ENCODE measurements at regions not wholly inside any gene's neighbourhood (a gene's known extent, or its start where the extent isn't known, plus 50 kb on each side); places are given as distances from the start of the nearest gene placed in this dataset.

GRCh38 chr11:69963533-69964246 is 114.4 kb upstream of the ANO1 start:
- H3K27ac ChIP-seq: no peak overlapping the region
- no peak for DNase-seq
- no peaks in the 10 kb centered on the region for H3K27me3 ChIP-seq
- no peak overlapping the region for H3K4me3 ChIP-seq
- H3K9me3 ChIP-seq: no peaks in the 10 kb centered on the region
- no peaks in the 10 kb centered on the region for H3K4me1 ChIP-seq
- TF ChIP-seq CTCF (IDR thresholded peaks at IDR 0.05) (no peak), POLR2A (IDR thresholded peaks at IDR 0.05) (no peak)
- H3K36me3 ChIP-seq: no peaks in the 10 kb centered on the region

- Histone ChIP-seq H3K9me3 (no peaks in the 10 kb centered on the region), H3K4me3 (no peak overlapping the region), H3K27me3 (no peaks in the 10 kb centered on the region), H3K4me1 (no peaks in the 10 kb centered on the region), H3K27ac (no peak overlapping the region), H3K36me3 (no peaks in the 10 kb centered on the region)
- no peak for DNase-seq
- TF ChIP-seq CTCF (IDR thresholded peaks at IDR 0.05) (no peak), POLR2A (IDR thresholded peaks at IDR 0.05) (no peak)
These were observed 113.9 kb upstream of the ANO1 start for GRCh38 chr11:69964247-69964643.

GRCh38 chr11:69965821-69966582 is 112.1 kb upstream of the ANO1 start:
- H3K27me3 ChIP-seq: no peaks in the 10 kb centered on the region
- no peaks in the 10 kb centered on the region for H3K4me1 ChIP-seq
- no peak overlapping the region for H3K27ac ChIP-seq
- no peaks in the 10 kb centered on the region for H3K9me3 ChIP-seq
- no peak overlapping the region for H3K4me3 ChIP-seq
- DNase-seq: no peak
- TF ChIP-seq CTCF (IDR thresholded peaks at IDR 0.05) (no peak), POLR2A (IDR thresholded peaks at IDR 0.05) (no peak)
- H3K36me3 ChIP-seq: no peaks in the 10 kb centered on the region

- H3K27me3 ChIP-seq: no peaks in the 10 kb centered on the region
- H3K9me3 ChIP-seq: no peaks in the 10 kb centered on the region
- DNase-seq: no peak
- H3K27ac ChIP-seq: no peak overlapping the region
- H3K4me1 ChIP-seq: no peaks in the 10 kb centered on the region
- no peak overlapping the region for H3K4me3 ChIP-seq
- H3K36me3 ChIP-seq: no peaks in the 10 kb centered on the region
- TF ChIP-seq POLR2A (IDR thresholded peaks at IDR 0.05) (no peak), CTCF (IDR thresholded peaks at IDR 0.05) (no peak)
These were observed 111.6 kb upstream of the ANO1 start for GRCh38 chr11:69966583-69966835.

GRCh38 chr11:69966910-69967483 is 111.1 kb upstream of the ANO1 start:
- DNase-seq: no peak
- Histone ChIP-seq H3K27ac (no peak overlapping the region), H3K4me1 (no peaks in the 10 kb centered on the region), H3K9me3 (no peaks in the 10 kb centered on the region), H3K4me3 (no peak overlapping the region), H3K36me3 (no peaks in the 10 kb centered on the region), H3K27me3 (no peaks in the 10 kb centered on the region)
- TF ChIP-seq POLR2A (IDR thresholded peaks at IDR 0.05) (no peak), CTCF (IDR thresholded peaks at IDR 0.05) (no peak)
